Neural progenitor cell (in vitro differentiated cells): ENCODE measurements at regions not wholly inside any gene's neighbourhood (a gene's known extent, or its start where the extent isn't known, plus 50 kb on each side); places are given as distances from the start of the nearest gene placed in this dataset.

Source experiments
- CTCF ChIP-seq: fragments of 200-600 bp; sonication (generic); IDR thresholded peaks from 2 replicates; pipeline ENCODE4 v1.5.1; 2017; ENCODE audit warnings: antibody characterized with exemption, mild to moderate bottlenecking
- EZH2 ChIP-seq: fragments of 200-600 bp; sonication (generic); IDR thresholded peaks from 2 replicates; pipeline ENCODE4 v1.6.1; 2017; ENCODE audit warnings: antibody characterized with exemption, mild to moderate bottlenecking, moderate library complexity

DNA sequence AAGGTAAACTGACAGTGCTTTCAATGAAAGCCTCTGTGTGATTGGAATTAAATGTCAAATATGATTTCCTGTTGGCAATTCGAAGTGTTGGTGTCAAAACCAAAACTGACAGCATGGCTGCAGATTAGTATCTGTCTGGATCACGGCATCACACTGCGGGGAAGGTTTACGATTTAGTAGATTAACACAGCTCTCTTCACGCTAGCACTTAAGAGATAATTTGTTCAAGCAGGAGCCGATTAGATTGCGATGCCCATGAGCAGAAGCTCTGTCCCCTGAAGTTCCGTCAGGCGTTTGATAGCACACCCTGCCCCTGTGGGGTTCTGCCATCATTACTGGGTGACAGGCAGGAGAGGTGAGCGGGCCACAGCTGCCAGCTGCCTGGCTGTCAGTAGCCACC is 279.5 kb upstream of the AUTS2 start:
- TF ChIP-seq EZH2 (no peak), CTCF (no peak)
